H1 (cell line): ENCODE measurements at regions not wholly inside any gene's neighbourhood (a gene's known extent, or its start where the extent isn't known, plus 50 kb on each side); places are given as distances from the start of the nearest gene placed in this dataset.

Experiments
- CHD1 ChIP-seq: IDR thresholded peaks from 2 replicates; pipeline ENCODE4 v1.6.1; 2012; ENCODE audit warnings: low read depth, low read length, improper control_type of control experiment
- CTCF ChIP-seq, 3 experiments: IDR thresholded peaks; 1 replicate in 2 of 3; 2 replicates in 1 of 3; pipeline versions ENCODE4 v1.5.1 to v1.6.1; 2011; ENCODE audit warnings: low read length in 3 of 3, mild to moderate bottlenecking in 3 of 3, inconsistent platforms in 2 of 3, low read depth in 1 of 3, moderate library complexity in 1 of 3; ENCODE audit not compliant: insufficient read depth in 1 of 3; ENCODE audit errors: control extremely low read depth in 1 of 3
- RXRA ChIP-seq: IDR thresholded peaks from 2 replicates; pipeline ENCODE4 v1.6.1; 2011; ENCODE audit warnings: low read depth, mild to moderate bottlenecking, low read length, moderate library complexity; ENCODE audit not compliant: insufficient read depth
- TCF12 ChIP-seq: IDR thresholded peaks from 2 replicates; pipeline ENCODE4 v1.6.1; 2011; ENCODE audit warnings: low read depth, mild to moderate bottlenecking, low read length
- YY1 ChIP-seq: IDR thresholded peaks from 2 replicates; pipeline ENCODE4 v1.6.1; 2011; ENCODE audit warnings: low read depth, mild to moderate bottlenecking, low read length
- ZNF274 ChIP-seq: IDR thresholded peaks from 2 replicates; pipeline ENCODE4 v1.7.0; 2012; ENCODE audit warnings: low read length, borderline replicate concordance; ENCODE audit errors: extremely low read depth

DNA sequence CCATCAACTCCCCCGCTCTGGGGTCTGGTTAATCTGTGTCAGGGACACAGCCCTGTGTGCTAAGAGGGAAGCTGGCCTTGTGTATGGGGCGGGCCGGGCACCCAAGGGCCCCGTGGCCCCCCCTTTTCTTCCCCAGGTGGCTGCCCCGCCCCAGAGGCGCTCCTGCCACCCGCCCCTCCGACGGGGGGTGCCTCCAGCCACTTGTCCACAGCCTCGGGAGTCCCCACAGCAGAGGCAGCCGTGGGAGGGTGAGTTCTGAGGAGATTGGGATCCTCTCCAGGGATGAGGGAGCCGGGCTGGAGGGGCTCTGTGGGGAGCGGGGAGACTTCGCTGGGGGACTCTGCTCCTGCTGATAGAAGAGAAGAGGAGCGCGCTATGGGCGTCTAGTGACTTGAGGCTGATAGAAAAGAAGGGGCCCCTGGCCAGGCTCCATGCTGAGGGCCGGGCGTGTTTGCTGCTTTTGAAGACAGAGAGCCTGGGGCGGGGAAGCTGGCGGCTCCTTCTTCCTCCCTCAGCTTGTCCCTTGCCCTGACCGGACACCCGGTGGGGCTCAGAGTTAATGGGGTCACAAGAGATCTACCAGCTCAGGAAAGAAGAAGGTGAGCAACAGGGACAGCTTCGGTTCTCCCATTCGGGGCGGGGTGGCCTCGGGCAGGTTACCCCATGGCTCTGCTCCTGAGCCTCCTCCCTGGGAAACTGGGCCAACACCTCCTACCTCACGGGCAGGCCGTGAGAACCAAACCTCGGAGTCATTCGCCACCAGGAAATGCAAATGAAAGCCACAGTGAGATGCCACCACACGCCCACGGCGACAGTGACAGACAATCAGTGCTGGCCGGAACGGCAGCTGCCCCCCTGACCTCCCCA is 89.4 kb upstream of the TAF1B start:
- no peak for TF ChIP-seq TCF12
- no peak for TF ChIP-seq YY1
- TF ChIP-seq CHD1: no peak
- no peak for TF ChIP-seq CTCF (IDR thresholded peaks at IDR 0.05; ENCODE audit: control extremely low read depth in 1 of 3, insufficient read depth in 1 of 3, low read depth in 1 of 3, low read length in 3 of 3)
- no peak for TF ChIP-seq RXRA
- TF ChIP-seq ZNF274: no peak
